Nephron (organoid): ENCODE measurements at regions not wholly inside any gene's neighbourhood (a gene's known extent, or its start where the extent isn't known, plus 50 kb on each side); places are given as distances from the start of the nearest gene placed in this dataset.
"Not testable (repeated sequence)": the region's sequence is repeated elsewhere in the genome, so short reads cannot be mapped to it uniquely, and the experiment has no call there.

Experiments
- H3K27ac Mint-ChIP-seq, 3 experiments: 2 replicates each; pipeline ENCODE4 v1.8.0; 2020; ENCODE audit warnings: mixed read lengths in 3 of 3, mild to moderate bottlenecking in 2 of 3, moderate library complexity in 1 of 3
- H3K27me3 Mint-ChIP-seq: 2 replicates; pipeline ENCODE4 v1.8.0; 2021; ENCODE audit warnings: low read depth, mild to moderate bottlenecking, moderate library complexity, mixed read lengths
- H3K36me3 Mint-ChIP-seq: 2 replicates; pipeline ENCODE4 v1.8.0; 2020; ENCODE audit warnings: low read depth, mixed read lengths
- H3K4me1 Mint-ChIP-seq: 2 replicates; pipeline ENCODE4 v1.8.0; 2020; ENCODE audit warnings: mixed read lengths
- H3K4me3 Mint-ChIP-seq, 3 experiments: 2 replicates each; pipeline ENCODE4 v1.8.0; 2020; ENCODE audit warnings: mild to moderate bottlenecking in 3 of 3, mixed read lengths in 3 of 3, moderate library complexity in 2 of 3
- H3K9me3 Mint-ChIP-seq: 2 replicates; pipeline ENCODE4 v1.8.0; 2020; ENCODE audit warnings: mixed read lengths
- CTCF ChIP-seq, 3 experiments: fragments of 200-600 bp; sonication (generic); IDR thresholded peaks; one replicate each; pipeline ENCODE4 v1.5.0; 2021; ENCODE audit warnings: antibody characterized with exemption in 3 of 3; ENCODE audit not compliant: unreplicated experiment in 3 of 3

- H3K27me3 Mint-ChIP-seq: no peaks in the 10 kb centered on the region
- peak overlapping the region; percentile 14 to 83 (median 23) for H3K27ac Mint-ChIP-seq
- H3K9me3 Mint-ChIP-seq: no peaks in the 10 kb centered on the region
- H3K4me3 Mint-ChIP-seq: no peak overlapping the region
- H3K4me1 Mint-ChIP-seq: peaks cover 26% of the 10 kb centered on the region
- H3K36me3 Mint-ChIP-seq: no peaks in the 10 kb centered on the region
- no peak for TF ChIP-seq CTCF (IDR thresholded peaks at IDR 0.05; ENCODE audit: unreplicated experiment in 3 of 3)
These were observed 219.1 kb upstream of the NBEA start for GRCh38 chr13:34722922-34723321.

- peaks cover 19% of the 10 kb centered on the region for H3K4me1 Mint-ChIP-seq
- H3K9me3 Mint-ChIP-seq: no peaks in the 10 kb centered on the region
- no peaks in the 10 kb centered on the region for H3K27me3 Mint-ChIP-seq
- TF ChIP-seq CTCF (IDR thresholded peaks at IDR 0.05; ENCODE audit: unreplicated experiment in 3 of 3): no peak
- H3K27ac Mint-ChIP-seq: no peak overlapping the region
- H3K36me3 Mint-ChIP-seq: no peaks in the 10 kb centered on the region
- no peak overlapping the region for H3K4me3 Mint-ChIP-seq
These were observed 211.1 kb upstream of the NBEA start for GRCh38 chr13:34730961-34731360.

- H3K27me3 Mint-ChIP-seq: no peaks in the 10 kb centered on the region
- no peak for TF ChIP-seq CTCF (IDR thresholded peaks at IDR 0.05; ENCODE audit: unreplicated experiment in 3 of 3)
- peaks cover 19% of the 10 kb centered on the region for H3K4me1 Mint-ChIP-seq
- no peak overlapping the region for H3K4me3 Mint-ChIP-seq
- H3K27ac Mint-ChIP-seq: no peak overlapping the region
- no peaks in the 10 kb centered on the region for H3K9me3 Mint-ChIP-seq
- H3K36me3 Mint-ChIP-seq: no peaks in the 10 kb centered on the region
These were observed 210.6 kb upstream of the NBEA start for GRCh38 chr13:34731486-34731885.

DNA sequence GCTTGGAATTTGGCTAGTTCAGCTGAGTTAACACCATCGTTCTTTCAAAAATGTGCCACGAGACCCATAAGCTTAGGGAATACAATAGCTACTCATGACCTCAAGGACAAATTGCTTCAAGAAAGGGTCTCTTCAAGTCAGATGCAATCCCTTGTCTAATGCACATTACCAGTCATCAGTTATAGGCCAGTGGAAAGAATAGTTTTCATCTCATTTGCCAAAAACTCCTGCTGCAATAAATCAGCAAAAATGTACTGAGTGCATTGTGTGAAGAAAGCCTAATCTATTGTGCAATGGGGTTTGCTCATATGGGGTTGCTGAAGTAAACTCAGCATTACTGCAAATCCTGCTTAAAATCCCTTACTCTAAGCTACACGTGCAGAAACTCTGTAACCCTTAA is 208.3 kb upstream of the NBEA start:
- no peaks in the 10 kb centered on the region for H3K27me3 Mint-ChIP-seq
- peaks cover 30% of the 10 kb centered on the region for H3K4me1 Mint-ChIP-seq
- no peaks in the 10 kb centered on the region for H3K9me3 Mint-ChIP-seq
- H3K4me3 Mint-ChIP-seq: no peak overlapping the region
- H3K36me3 Mint-ChIP-seq: no peaks in the 10 kb centered on the region
- TF ChIP-seq CTCF (IDR thresholded peaks at IDR 0.05; ENCODE audit: unreplicated experiment in 3 of 3): no peak
- H3K27ac Mint-ChIP-seq: peak overlapping the region in 1 of 3 experiments; percentile 36

- TF ChIP-seq CTCF (IDR thresholded peaks at IDR 0.05; ENCODE audit: unreplicated experiment in 3 of 3): no peak
- Mint-ChIP-seq H3K27me3 (no peaks in the 10 kb centered on the region), H3K4me1 (peaks cover 37% of the 10 kb centered on the region), H3K9me3 (no peaks in the 10 kb centered on the region), H3K36me3 (no peaks in the 10 kb centered on the region), H3K27ac (no peak overlapping the region), H3K4me3 (no peak overlapping the region)
These were observed 207.1 kb upstream of the NBEA start for GRCh38 chr13:34734932-34735331.

- no peak overlapping the region for H3K4me3 Mint-ChIP-seq
- H3K9me3 Mint-ChIP-seq: peaks cover 9% of the 10 kb centered on the region
- peaks cover 29% of the 10 kb centered on the region for H3K4me1 Mint-ChIP-seq
- H3K27ac Mint-ChIP-seq: peak overlapping the region; percentile 45 to 62 (median 49)
- H3K36me3 Mint-ChIP-seq: no peaks in the 10 kb centered on the region
- H3K27me3 Mint-ChIP-seq: peaks cover 7% of the 10 kb centered on the region
- no peak for TF ChIP-seq CTCF (IDR thresholded peaks at IDR 0.05; ENCODE audit: unreplicated experiment in 3 of 3)
These were observed 203.6 kb upstream of the NBEA start for GRCh38 chr13:34738254-34738992.

GRCh38 chr13:34747056-34747455 is 195.0 kb upstream of the NBEA start:
- peaks cover 23% of the 10 kb centered on the region for H3K4me1 Mint-ChIP-seq
- H3K27ac Mint-ChIP-seq: peak overlapping the region in 1 of 3 experiments; percentile 91
- not testable (repeated sequence) for H3K36me3 Mint-ChIP-seq, H3K4me3 Mint-ChIP-seq
- peaks cover 25% of the 10 kb centered on the region for H3K9me3 Mint-ChIP-seq
- peaks cover 14% of the 10 kb centered on the region for H3K27me3 Mint-ChIP-seq
